HCEC 1CT (cell line): ENCODE measurements at regions not wholly inside any gene's neighbourhood (a gene's known extent, or its start where the extent isn't known, plus 50 kb on each side); places are given as distances from the start of the nearest gene placed in this dataset.
"Not testable (repeated sequence)": the region's sequence is repeated elsewhere in the genome, so short reads cannot be mapped to it uniquely, and the experiment has no call there.

Experiments
- DNase-seq: peaks from one replicate; pipeline ENCODE4 v3.0.0-alpha.2; 2017

DNA sequence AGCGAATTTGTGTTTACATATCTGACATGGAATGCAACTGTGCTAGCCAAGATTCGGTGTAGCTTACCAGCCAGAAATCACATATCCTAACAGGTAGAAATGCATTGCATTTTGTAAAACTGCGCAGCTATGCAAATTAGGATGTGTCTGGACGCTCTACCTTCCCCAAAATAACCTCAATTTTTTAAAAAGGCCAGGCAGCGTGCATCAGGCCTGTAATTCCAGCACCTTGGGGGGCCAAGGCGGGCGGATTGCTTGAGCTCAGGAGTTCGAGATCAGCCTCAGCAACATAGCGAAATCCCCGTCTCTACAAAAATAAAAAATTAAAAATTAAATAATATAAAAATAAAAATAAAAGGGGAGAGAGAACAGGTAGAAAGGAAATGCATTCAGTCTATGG is 305.0 kb downstream of the TYW1 start:
- DNase-seq, result no peak

DNA sequence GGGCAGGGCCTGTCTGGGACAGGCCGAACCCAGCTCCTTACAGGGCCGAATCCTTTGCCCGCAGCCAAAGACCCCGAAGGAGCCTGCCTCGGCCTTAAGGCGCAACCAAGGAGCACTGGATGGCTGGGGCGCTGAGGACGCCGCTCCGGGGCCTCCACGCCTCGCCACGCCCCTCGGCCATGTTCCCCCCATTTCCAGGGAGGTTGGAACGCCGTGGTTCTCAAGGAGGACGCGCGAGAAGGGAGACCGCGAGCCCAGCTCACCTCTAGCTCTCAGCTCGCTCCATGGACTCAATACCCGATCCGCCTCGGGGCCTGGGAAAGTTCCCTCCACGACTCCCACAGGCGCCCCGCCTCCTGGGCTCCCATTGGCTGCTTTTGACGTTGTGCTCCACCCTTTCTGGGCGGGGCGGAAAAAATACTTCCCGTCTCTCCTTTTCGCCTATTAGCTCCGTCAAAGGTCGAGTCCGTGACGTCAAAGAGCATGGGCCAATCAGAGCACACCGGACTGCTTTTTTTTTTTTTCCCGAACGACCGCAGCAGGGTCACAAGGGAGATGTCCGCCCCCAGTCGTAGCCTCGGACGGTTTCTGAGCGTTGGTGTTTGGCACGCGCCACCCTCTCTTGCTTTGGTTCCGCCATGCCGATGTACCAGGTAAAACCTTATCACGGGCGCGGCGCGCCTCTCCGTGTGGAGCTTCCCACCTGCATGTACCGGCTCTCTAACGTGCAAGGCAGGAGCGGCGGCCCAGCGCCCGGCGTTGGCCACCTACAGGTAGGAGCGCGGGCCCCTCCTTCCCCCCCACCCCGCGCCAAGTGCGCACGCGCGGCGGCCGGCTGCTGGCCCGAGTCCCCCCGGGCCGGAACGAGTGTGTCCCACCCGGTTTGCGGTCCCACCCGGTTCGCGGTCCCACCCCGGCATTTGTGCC is 305.7 kb downstream of the TYW1 start:
- peak; percentile 96 for DNase-seq

DNA sequence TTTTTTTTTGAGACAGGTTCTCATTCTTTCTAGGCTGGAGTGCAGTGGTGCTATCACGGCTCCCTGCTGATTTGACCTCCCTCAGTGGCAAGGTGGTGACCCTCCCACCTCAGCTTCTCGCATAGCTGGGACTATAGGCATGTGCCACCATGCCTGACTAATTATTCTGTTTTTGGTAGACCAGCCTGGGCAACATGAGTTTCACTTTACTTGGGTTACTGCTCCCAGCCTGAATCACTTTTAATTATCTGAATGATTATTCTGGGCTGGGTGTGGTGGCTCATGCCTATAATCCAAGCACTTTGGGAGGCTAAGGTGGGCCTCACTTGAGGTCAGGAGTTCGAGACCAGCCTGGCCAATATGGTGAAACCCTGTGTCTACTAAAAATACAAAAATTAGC is 308.2 kb downstream of the TYW1 start:
- DNase-seq, result not testable (repeated sequence)

DNA sequence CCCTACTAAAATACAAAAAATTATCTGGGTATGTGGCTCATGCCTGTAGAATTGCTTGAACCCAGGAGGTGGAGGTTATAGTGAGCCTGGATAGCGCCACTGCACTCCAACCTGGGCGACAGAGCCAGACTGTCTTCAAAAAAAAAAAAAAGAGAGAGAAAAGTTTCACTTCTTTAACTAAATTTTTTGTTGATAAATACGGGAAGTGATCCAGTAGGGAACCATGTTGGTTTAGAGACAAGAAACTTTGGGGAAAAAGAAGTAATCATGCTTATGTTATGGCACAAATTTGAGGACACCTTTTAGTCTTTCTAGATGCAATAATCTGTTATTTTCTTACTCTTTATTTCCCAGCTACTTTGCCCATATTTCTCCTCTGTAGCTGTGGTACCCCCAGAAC is 309.7 kb downstream of the TYW1 start:
- no peak for DNase-seq

DNA sequence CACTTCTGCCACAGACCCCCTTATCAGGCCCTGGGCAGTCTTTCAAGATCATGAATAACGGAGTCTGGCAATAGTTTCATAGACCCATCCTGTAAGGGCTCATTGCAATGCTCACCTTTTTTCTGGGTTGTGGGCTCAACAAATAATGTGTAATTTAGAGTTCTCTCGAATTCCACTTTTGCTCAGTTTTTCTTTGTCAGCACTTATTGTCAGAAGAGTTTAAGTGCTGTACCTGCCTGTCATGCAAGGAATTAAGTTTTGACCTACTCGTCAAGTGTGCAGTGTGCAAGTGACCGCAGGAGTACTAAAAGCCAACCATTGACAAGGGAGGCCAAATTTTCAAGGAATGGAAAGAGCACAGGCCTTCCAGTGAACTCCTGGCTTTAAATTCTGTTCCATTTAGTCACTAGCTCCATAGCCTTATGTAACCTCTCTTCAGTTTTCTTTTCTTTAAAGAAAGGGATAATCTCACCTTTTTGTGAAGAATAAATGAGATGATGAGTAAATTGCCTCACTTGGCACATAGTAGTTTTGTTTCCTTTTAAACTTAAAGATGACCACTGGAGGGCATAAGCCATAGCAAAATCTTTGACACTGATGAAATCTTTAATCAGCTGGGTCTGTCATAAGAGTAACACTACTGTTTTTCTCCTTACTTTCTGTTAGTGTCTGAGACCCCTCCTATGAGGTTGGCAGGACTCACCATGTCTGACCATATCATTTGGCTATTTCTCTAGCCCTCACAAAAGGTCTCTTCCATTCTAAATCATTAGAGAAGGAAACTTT is 313.3 kb downstream of the TYW1 start:
- no peak for DNase-seq

DNA sequence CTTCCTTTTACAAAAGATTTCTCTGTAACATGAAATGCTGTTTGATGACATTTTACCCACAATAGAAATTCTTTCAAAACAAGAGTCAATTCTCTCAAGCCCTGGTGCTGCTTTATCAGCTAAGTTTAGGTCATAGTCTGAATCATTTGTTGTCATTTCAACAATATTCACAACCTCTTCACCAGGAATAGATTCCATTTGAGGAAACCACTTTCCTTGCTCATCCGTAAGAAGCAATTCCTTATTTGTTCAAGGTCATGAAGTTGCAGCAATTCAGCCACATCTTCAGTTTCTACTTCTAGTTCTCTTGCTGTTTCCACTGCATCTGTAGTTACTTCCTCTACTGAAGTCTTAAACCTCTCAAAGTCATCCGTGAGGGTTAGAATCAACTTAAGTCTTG is 315.3 kb downstream of the TYW1 start:
- no peak for DNase-seq

DNA sequence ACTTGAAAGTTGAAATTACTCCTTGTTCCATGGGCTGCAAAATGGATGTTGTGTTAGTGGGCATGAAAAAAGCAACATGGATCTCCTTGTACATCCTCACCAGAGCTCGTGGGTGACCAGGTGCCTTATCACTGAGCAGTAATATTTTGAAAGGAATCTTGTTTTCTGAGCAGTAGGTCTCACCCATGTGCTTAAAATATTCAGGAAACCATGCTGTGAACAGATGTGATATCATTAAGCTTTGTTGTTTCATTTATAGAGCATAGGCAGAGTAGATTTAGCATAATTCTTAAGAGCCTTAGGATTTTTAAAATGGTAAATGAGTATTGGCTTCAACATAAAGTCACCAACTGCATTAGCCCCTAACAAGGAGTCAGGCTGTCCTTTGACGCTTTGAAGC is 316.6 kb downstream of the TYW1 start:
- DNase-seq, result no peak

DNA sequence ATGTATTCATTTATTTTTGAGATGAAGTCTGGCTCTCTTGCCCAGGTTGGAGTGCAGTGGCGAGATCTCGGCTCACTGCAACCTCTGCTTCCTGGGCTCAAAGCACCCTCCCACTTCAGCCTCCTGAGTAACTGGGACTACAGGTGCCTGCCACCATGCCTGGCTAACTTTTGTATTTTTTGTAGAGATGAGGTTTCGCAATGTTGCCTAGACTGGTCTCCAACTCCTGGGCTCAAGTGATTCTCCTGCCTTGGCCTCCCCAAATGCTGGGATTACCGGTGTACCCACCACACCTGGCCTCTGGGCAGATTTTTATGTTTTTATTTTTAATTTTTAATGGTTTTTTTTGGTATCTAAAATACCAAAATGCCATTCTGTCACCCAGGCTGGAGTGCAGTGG is 320.3 kb downstream of the TYW1 start:
- DNase-seq, result not testable (repeated sequence)

DNA sequence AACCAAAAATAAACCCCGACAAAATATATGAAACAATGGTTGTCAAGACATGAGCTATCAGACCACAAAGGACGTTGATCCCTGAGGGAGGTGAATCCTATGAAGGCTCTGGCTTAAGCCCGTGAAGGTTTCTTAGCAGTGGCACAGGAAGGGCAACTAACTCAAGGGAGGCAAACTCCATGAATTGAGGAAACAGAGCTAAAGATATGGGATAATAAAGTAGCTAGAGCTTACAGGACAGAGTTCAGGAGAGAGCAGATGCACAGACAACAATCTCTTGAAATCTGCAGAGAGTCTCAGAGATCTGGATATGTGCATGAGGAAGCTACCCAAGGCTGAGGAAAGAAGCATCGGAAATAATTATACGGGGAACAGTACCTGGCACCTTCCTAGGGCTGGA is 331.6 kb downstream of the TYW1 start:
- DNase-seq, result not testable (repeated sequence)

DNA sequence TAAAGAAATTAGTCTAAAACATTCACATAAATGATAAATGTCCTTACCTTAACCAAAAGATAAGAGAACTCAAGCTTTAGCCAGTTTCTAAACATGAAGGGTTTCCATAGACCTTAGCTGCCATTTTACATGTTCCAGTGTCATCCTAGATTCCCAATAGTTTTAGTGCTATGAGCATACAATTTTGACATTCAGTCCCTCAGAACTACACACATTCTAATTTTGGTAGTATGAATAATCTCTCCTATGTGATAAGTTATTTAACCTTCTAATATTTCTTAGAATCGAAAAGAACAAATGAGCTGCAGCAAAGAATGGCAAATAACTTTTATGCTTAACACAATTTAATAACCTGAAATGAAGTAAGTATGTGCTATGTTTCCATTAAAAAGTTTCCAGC is 338.5 kb downstream of the TYW1 start:
- not testable (repeated sequence) for DNase-seq

DNA sequence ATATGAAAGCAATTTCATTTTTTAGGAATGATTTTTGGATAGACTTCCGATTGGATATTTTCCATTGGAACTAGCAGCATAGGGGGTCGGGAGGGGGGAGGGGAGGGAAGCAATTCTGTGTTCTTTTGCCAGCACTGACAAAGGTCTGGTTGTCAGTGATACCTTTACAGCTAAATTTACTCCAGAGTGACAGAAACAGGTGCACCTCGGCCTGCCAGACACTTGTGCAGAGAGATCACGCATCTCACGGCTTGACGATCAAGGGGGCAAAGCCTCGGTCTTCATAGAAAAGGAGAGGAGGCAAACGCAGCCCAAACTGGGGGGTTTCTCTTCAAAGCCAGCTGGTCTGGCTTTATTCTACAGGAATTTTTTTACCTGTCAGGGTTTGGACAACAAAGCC is 339.0 kb downstream of the TYW1 start:
- DNase-seq, result not testable (repeated sequence)

DNA sequence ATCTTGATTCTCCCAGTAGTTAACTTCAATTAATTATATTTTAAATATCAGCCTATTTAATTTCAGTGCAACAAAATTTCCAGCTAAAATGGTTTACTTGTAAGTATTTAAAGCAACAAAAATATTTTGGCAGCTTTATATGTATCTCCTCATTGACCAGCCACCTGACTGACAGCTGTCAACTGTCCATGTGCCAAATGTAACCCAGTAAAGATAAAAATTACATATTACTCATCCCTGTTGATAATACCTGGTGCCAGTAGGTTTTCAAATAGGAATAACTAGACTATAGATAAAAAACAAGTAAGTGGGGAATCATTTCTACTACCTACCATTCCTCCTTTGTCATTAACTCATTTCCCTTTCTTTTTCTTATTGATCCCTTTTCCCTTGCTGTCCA is 341.9 kb downstream of the TYW1 start:
- not testable (repeated sequence) for DNase-seq

DNA sequence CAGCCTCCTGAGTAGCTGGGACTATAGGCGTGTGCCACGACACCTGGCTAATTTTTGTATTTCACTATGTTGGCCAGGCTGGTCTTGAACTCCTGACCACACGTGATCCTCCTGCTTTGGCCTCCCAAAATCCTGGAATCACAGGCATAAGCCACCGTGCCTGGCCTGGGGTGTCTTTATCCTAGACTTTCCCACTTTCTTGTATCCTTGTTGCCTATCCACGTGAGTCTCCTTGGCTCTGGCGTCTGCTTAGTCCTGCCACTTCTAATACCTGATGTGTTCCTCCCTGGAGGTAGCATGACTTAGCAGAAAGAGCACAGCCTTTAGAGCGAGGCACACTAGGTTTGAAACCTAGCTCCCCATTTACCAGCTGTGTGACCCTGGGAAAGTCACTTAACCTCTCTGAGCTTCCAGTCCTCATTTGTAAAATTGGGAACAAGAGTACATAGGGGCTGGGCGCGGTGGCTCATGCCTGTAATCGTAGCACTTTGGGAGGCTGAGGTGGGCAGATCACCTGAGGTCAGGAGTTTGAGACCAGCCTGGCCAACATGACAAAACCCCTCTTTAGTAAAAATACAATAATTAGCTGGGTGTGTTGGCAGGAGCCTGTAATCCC is 344.6 kb downstream of the TYW1 start:
- no peak for DNase-seq

DNA sequence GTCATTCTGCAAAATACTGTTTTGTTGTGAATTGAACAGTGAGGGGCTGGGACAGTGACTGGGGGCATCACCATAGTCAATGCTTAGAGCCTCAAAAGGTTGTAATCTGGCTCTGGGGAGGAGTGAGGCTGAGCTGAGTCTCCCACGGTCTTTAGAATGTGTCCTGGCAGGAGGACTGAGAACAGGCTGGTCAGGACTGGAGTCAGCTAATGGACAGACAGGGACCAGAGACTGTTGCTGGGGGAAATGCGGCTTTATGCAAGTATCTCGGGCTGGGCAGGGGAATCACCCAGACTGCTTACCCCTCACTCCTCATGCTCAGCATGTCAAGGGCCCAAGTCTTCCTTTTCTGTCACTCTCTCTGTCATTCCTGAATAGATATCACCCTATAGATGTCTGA is 346.5 kb downstream of the TYW1 start:
- no peak for DNase-seq

DNA sequence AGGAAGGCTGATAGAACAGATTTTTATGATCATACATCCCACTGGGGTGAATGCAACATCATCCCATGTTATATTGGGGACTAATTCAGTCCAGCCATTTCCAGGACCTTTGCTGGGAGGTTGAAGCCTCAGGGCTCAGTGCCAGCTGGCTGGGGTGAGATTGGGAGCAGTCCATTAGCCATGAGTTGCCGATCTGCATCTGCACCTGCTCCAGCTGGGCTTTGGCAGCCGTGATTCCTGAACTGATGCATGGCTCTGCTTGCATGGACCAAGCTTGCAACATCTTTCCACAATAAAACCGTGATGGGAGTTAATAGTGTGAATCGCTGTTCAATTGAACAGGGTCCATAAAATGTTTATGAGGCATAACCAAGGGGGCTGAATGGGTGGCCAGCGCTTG is 346.9 kb downstream of the TYW1 start:
- no peak for DNase-seq

DNA sequence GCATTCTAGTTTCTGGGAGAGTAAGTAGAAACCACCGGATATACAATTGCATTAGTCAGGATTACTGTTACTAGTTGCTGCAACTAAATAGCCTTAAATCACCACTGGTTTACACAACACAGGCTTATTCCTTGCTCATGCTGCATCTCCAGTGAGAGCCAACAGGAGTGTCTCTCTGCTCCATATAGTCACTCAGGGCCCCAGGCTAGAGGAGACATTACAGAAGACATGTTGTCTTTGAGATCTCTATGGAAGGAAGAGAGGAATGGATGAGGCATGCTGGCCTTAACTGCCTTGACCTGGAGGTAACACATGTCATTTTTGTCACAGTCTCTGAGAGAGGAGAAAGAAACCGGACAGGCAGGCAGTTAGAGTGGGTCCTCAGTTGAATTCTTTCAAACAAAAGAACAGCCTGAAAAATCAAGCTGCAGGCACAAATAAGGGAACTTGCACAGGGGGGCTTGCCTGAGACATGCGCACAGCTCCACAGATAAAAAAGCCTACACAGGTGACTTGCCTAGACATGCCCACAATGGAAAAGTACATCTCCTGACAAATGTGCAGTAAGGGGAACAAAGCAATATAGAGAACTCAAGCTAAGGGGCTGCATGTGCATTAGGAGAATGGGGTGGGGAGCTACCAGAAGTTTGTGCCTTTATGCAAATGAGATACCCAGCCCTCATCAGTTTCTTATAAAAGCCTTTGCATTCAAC is 348.0 kb downstream of the TYW1 start:
- DNase-seq, result no peak

DNA sequence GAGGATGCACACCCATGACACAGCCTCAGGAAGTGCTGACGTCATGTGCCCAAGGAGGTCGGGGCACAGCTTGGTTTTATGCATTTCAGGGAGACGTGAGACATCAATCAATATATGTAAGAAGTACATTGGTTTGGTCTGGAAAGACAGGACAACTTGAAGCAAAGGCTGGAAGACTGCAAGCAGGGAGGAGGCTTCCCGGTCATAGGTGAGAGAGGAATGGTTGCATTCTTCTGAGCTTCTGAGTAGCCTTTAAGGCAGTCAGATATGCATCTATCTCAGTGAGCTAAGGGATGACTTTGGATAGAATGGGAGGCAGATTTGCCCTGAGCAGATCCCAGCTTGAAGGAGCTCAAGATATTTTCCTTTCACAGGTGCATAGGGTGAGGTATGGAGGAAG is 349.5 kb downstream of the TYW1 start:
- DNase-seq, result no peak

DNA sequence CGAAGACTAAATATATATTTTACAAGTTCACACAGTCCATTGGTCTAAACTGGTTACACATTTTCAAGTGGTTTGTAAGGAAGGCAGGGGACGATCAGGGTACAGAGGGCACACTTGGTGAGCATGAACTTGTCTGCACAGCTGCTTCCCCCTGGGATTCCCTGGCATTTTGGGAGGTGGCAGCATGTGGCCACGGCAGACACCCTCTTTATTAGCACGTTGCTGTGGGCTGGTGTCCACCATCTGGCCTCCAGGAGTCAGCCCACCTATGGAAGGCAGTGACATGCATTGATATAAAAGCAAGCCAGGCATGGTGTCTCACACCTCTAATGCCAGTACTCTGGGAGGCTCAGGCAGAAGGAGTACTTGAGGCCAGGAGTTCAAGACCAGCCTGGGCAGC is 350.2 kb downstream of the TYW1 start:
- no peak for DNase-seq

DNA sequence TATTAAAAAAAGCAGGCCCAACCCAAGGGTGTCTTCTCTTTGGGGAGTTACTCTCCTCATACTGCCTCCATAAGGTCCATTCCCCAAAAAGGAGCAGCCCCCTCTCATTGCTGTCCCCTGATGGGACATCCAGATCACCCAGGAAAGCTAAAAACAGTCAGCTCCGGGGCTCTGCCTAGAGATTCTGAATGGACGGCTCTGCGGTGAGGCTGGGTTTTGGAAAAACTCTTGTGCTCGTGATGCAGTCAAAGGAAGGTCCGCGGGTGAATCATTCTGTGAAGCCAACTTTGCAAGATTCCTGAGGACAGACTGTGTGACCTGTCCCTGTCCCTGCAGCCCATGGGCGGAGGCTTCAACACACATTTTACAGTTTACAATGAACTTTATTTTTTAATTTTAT is 351.5 kb downstream of the TYW1 start:
- DNase-seq, result no peak

DNA sequence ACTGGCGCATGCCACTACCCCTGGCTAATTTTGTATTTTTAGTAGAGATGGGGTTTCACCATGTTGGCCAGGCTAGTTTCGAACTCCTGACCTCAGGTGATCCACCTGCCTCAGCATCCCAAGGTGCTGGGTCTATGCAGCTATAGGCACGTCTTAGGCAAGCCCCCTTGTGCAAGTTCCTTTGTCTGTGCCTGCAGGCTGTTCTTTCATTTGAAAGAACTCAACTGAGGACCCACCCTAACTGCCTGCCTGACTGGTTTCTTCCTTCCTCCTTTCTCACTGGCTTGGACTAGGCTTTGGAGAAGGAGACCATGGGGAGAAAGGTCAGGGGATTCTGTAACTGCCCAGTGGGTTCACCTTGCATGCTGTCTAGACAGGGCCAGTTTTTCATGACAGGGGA is 361.0 kb downstream of the TYW1 start:
- not testable (repeated sequence) for DNase-seq

DNA sequence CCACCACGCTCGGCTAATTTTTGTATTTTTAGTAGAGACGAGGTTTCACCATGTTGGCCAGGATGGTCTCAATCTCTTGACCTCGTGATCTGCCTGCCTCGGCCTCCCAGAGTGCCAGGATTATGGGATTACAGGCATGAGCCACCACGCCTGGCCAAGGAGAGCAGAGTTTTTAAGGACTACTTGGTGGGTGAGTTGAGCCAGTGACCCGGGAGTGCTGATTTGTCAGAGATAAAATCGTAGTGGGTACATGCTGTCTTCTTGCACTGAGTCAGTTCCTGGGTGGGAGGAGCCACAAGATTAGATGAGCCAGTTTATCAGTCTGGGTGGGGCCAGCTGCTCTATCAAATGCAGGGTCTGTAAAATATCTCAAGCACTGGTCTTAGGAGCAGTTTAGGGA is 361.7 kb downstream of the TYW1 start:
- DNase-seq, result not testable (repeated sequence)

DNA sequence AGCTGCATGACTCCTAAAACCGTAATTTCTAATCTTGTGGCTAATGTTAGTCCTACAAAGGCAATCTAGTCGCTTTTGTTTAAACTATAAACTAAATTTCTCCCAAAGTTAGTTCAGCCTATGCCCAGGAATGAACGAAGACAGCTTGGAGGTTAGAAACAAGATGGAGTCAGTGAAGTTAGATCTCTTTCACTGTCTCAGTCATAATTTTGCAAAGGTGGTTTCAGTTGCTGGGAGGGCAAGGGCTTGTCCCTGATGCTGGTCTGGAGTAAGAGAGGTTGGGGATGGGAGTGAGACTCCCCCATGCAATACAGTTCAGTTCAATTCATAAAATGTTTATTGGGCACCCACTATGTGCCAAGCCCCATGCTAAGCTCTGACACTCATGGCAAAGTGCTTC is 362.1 kb downstream of the TYW1 start:
- DNase-seq, result not testable (repeated sequence)

DNA sequence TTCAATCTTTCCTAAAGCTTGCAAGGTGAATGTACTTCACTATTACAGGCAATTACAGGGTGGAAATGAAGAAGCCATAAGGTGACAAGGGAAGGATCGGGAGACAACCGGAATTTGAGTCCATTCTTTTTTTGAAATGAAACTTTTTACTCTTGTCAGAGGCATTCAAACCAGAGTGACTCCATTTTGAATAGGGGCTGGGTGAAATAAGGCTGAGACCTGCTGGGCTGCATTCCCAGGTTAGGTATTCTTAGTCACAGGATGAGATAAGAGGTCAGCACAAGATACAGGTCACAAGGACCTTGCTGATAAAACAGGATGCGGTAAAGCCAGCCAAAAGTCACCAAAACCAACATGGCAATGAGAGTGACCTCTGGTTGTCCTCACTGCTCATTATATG is 363.3 kb downstream of the TYW1 start:
- no peak for DNase-seq
